H1 (cell line): ENCODE measurements at regions not wholly inside any gene's neighbourhood (a gene's known extent, or its start where the extent isn't known, plus 50 kb on each side); places are given as distances from the start of the nearest gene placed in this dataset.

Source experiments
- CTCF ChIA-PET: fragments of 300-600 bp; sonication (Branson Sonifier 250); formaldehyde crosslinking; loops from one replicate; lab custom pipeline; 2021; ENCODE audit not compliant: partially characterized antibody; lab: Charles Lee
- POLR2A ChIA-PET: fragments of 300-600 bp; sonication (Branson Sonifier 250); formaldehyde crosslinking; loops from one replicate; lab custom pipeline; 2021; ENCODE audit warnings: inconsistent platforms; ENCODE audit not compliant: partially characterized antibody; lab: Charles Lee
- DNase-seq, 2 experiments: peaks; one replicate each; pipeline versions ENCODE4 v3.0.0 to v3.0.0-alpha.2; 2010 to 2022; ENCODE audit warnings: low spot score in 2 of 2, low read depth in 1 of 2, mixed read lengths in 1 of 2
- FAIRE-seq: peaks from 2 replicates; lab custom pipeline; 2011; peaks lifted over from hg19 to GRCh38; lab: Jason Lieb, UNC
- H2AFZ ChIP-seq: 2 replicates; pipeline ENCODE4 v1.8.1; 2012; ENCODE audit warnings: low read length, inconsistent platforms
- H2AK5ac ChIP-seq: 2 replicates; pipeline ENCODE4 v1.6.1; 2013; ENCODE audit warnings: low read depth, low read length
- H2BK120ac ChIP-seq: replicated peaks from 2 replicates; pipeline ENCODE3; 2013; ENCODE audit warnings: low read depth, low read length, inconsistent platforms
- H2BK12ac ChIP-seq: 2 replicates; pipeline ENCODE4 v1.6.1; 2013; ENCODE audit warnings: low read depth, low read length
- H2BK15ac ChIP-seq: 2 replicates; pipeline ENCODE4 v1.6.1; 2013; ENCODE audit warnings: low read length
- H2BK20ac ChIP-seq: 2 replicates; pipeline ENCODE4 v1.6.1; 2013; ENCODE audit warnings: low read length
- H2BK5ac ChIP-seq: 2 replicates; pipeline ENCODE4 v1.6.1; 2013; ENCODE audit warnings: low read depth, low read length
- H3K14ac ChIP-seq: 2 replicates; pipeline ENCODE4 v1.6.1; 2013; ENCODE audit warnings: inconsistent platforms; ENCODE audit not compliant: insufficient read length
- H3K18ac ChIP-seq: 2 replicates; pipeline ENCODE4 v1.6.1; 2013; ENCODE audit warnings: low read length; ENCODE audit errors: extremely low read depth
- H3K23ac ChIP-seq: 2 replicates; pipeline ENCODE4 v1.6.1; 2013; ENCODE audit warnings: inconsistent platforms; ENCODE audit not compliant: insufficient read length
- H3K23me2 ChIP-seq: 2 replicates; pipeline ENCODE4 v1.6.1; 2013; ENCODE audit warnings: low read depth, low read length
- H3K27ac ChIP-seq: 2 replicates; pipeline ENCODE4 v1.6.1; 2011; ENCODE audit warnings: low read depth, low read length, inconsistent platforms
- H3K27me3 ChIP-seq, 4 experiments: replicated peaks in 1 of 4; 1 replicate in 1 of 4; 2 replicates in 3 of 4; pipeline versions ENCODE4 v1.6.1 to v1.8.1; 2011 to 2013; ENCODE audit warnings: low read length in 3 of 4, mild to moderate bottlenecking in 3 of 4, inconsistent platforms in 2 of 4, mixed read lengths in 2 of 4, moderate library complexity in 1 of 4; ENCODE audit not compliant: control insufficient read depth in 3 of 4, insufficient read depth in 3 of 4; ENCODE audit errors: extremely low read depth in 1 of 4
- H3K36me3 ChIP-seq, 4 experiments: 2 replicates each; pipeline versions ENCODE4 v1.6.1 to v1.8.1; 2011 to 2013; ENCODE audit warnings: mild to moderate bottlenecking in 4 of 4, low read length in 3 of 4, moderate library complexity in 2 of 4, control low read depth in 1 of 4, inconsistent platforms in 1 of 4; ENCODE audit not compliant: insufficient read depth in 4 of 4, control insufficient read depth in 2 of 4
- H3K4ac ChIP-seq: replicated peaks from 2 replicates; pipeline ENCODE3; 2013; ENCODE audit warnings: low read length, low read depth, mixed read lengths, inconsistent platforms; ENCODE audit not compliant: insufficient read length
- H3K4me1 ChIP-seq, 4 experiments: replicated peaks in 1 of 4; 1 replicate in 1 of 4; 2 replicates in 3 of 4; pipeline versions ENCODE4 v1.6.1 to v1.8.1; 2011 to 2013; ENCODE audit warnings: low read length in 3 of 4, inconsistent platforms in 2 of 4, mixed read lengths in 1 of 4; ENCODE audit not compliant: insufficient read depth in 4 of 4, control insufficient read depth in 3 of 4
- H3K4me2 ChIP-seq, 2 experiments: 2 replicates each; pipeline versions ENCODE4 v1.6.1 to v1.8.1; 2011 to 2013; ENCODE audit warnings: low read depth in 2 of 2, low read length in 2 of 2, control low read depth in 1 of 2, inconsistent platforms in 1 of 2, mild to moderate bottlenecking in 1 of 2; ENCODE audit not compliant: insufficient read depth in 1 of 2
- H3K4me3 ChIP-seq, 4 experiments: fragments of 200-600, 300-600 bp in 1 of 4; sonication (generic), shearing (Covaris generic), sonication (Bioruptor Twin) in 1 of 4; 2 replicates each; pipeline versions ENCODE4 v1.5.1 to v1.8.1; 2011 to 2016; ENCODE audit warnings: low read length in 4 of 4, low read depth in 3 of 4, control low read depth in 2 of 4, inconsistent platforms in 2 of 4, mild to moderate bottlenecking in 2 of 4, mixed read lengths in 1 of 4, moderate library complexity in 1 of 4; ENCODE audit not compliant: insufficient read depth in 2 of 4; ENCODE audit errors: extremely low read depth in 1 of 4
- H3K56ac ChIP-seq: replicated peaks from 2 replicates; pipeline ENCODE3; 2013; ENCODE audit warnings: low read depth, mild to moderate bottlenecking, mixed read lengths, low read length, inconsistent platforms; ENCODE audit not compliant: insufficient read length
- H3K79me1 ChIP-seq: 2 replicates; pipeline ENCODE4 v1.6.1; 2013; ENCODE audit warnings: low read depth, low read length, control low read depth
- H3K79me2 ChIP-seq, 2 experiments: 2 replicates each; pipeline versions ENCODE4 v1.6.1 to v1.8.1; 2012 to 2013; ENCODE audit warnings: low read length in 2 of 2, mild to moderate bottlenecking in 2 of 2, inconsistent platforms in 1 of 2; ENCODE audit not compliant: insufficient read depth in 2 of 2, control insufficient read depth in 1 of 2
- H3K9ac ChIP-seq, 4 experiments: replicated peaks in 1 of 4; 1 replicate in 1 of 4; 2 replicates in 3 of 4; pipeline versions ENCODE4 v1.6.1 to v1.8.1; 2011 to 2013; ENCODE audit warnings: low read depth in 3 of 4, low read length in 3 of 4, control low read depth in 2 of 4, mild to moderate bottlenecking in 2 of 4, moderate library complexity in 2 of 4, inconsistent platforms in 1 of 4; ENCODE audit errors: extremely low read depth in 1 of 4
- H3K9me3 ChIP-seq, 2 experiments: 2 replicates each; pipeline versions ENCODE4 v1.6.1 to v1.8.1; 2012 to 2013; ENCODE audit warnings: mild to moderate bottlenecking in 2 of 2, moderate library complexity in 2 of 2, control low read depth in 1 of 2, inconsistent platforms in 1 of 2, low read depth in 1 of 2, low read length in 1 of 2, mixed read lengths in 1 of 2; ENCODE audit not compliant: insufficient read depth in 2 of 2
- H4K20me1 ChIP-seq, 2 experiments: replicated peaks in 1 of 2; 2 replicates each; pipeline versions ENCODE3 to v1.8.1; 2011 to 2013; ENCODE audit warnings: inconsistent platforms in 2 of 2, low read length in 2 of 2, mild to moderate bottlenecking in 1 of 2; ENCODE audit not compliant: insufficient read depth in 2 of 2, control insufficient read depth in 1 of 2
- H4K5ac ChIP-seq: 2 replicates; pipeline ENCODE4 v1.6.1; 2013; ENCODE audit warnings: low read length, low read depth, mixed read lengths, inconsistent platforms; ENCODE audit not compliant: insufficient read length
- H4K8ac ChIP-seq: 2 replicates; pipeline ENCODE4 v1.8.0; 2013; ENCODE audit warnings: mild to moderate bottlenecking, moderate library complexity, low read length, inconsistent platforms; ENCODE audit not compliant: insufficient read depth; ENCODE audit errors: extremely low read depth
- H4K91ac ChIP-seq: replicated peaks from 2 replicates; pipeline ENCODE3; 2013; ENCODE audit warnings: low read length, mixed read lengths, inconsistent platforms; ENCODE audit not compliant: insufficient read length
- BCL11A ChIP-seq, 2 experiments: IDR thresholded peaks; one replicate each; pipeline ENCODE4 v1.6.1; 2011; ENCODE audit warnings: low read depth in 2 of 2, low read length in 2 of 2, mild to moderate bottlenecking in 2 of 2
- CBX8 ChIP-seq: fragments of 300-800, 300-1000 bp; sonication (generic); IDR thresholded peaks from 2 replicates; pipeline ENCODE4 v1.7.1; 2016; ENCODE audit warnings: low read depth, low read length, borderline replicate concordance
- E2F6 ChIP-seq: IDR thresholded peaks from 2 replicates; pipeline ENCODE4 v1.6.1; 2012; ENCODE audit warnings: inconsistent platforms
- GABPA ChIP-seq: IDR thresholded peaks from 2 replicates; pipeline ENCODE4 v1.6.1; 2011; ENCODE audit warnings: mild to moderate bottlenecking, low read length, moderate library complexity, borderline replicate concordance; ENCODE audit not compliant: insufficient read depth
- PHF8 ChIP-seq: fragments of 200-600 bp; sonication (generic); conservative IDR thresholded peaks from 2 replicates; pipeline ENCODE4 v1.7.1; 2012; ENCODE audit warnings: low read depth, mild to moderate bottlenecking, inconsistent platforms, low read length, moderate library complexity
- RBBP5 ChIP-seq: IDR thresholded peaks from 2 replicates; pipeline ENCODE4 v1.7.1; 2012; ENCODE audit warnings: low read depth, mild to moderate bottlenecking, inconsistent platforms, low read length, moderate library complexity, borderline replicate concordance
- SIRT6 ChIP-seq: IDR thresholded peaks from one replicate; pipeline ENCODE4 v1.7.1; 2012; ENCODE audit warnings: low read length, inconsistent platforms
- SP2 ChIP-seq: IDR thresholded peaks from 2 replicates; pipeline ENCODE4 v1.6.1; 2012; ENCODE audit warnings: mild to moderate bottlenecking, low read length, inconsistent platforms
- TAF1 ChIP-seq: IDR thresholded peaks from 2 replicates; pipeline ENCODE4 v1.6.1; 2011; ENCODE audit warnings: mild to moderate bottlenecking, low read depth, low read length
- WGBS, 2 experiments: shearing (Covaris generic) in 1 of 2; methylation state at CpG; one replicate each; pipeline versions ENCODE4 v1.1.6 to v1.1.7; 2013 to 2015; ENCODE audit warnings: low lambda C conversion rate in 2 of 2, mixed read lengths in 2 of 2, inconsistent platforms in 1 of 2, low coverage in 1 of 2, missing lambda C conversion rate in 1 of 2; ENCODE audit not compliant: insufficient replicate concordance in 2 of 2, insufficient coverage in 1 of 2, insufficient read length in 1 of 2; ENCODE audit errors: extremely low coverage in 1 of 2, missing lambda C conversion rate in 1 of 2; 5-methylcytosine and 5-hydroxymethylcytosine counted together

- no peak for DNase-seq
- Histone ChIP-seq H2AFZ (no peak overlapping the region), H2BK120ac (no peak overlapping the region), H4K91ac (no peak overlapping the region), H3K9me3 (no peaks in the 10 kb centered on the region), H3K23ac (no peak overlapping the region), H3K56ac (no peak overlapping the region), H3K4me2 (no peak overlapping the region), H3K4me1 (no peaks in the 10 kb centered on the region), H2BK12ac (no peak overlapping the region), H4K20me1 (no peaks in the 10 kb centered on the region), H2BK20ac (no peak overlapping the region), H3K18ac (no peak overlapping the region), H3K9ac (no peak overlapping the region), H3K4me3 (no peak overlapping the region), H3K79me2 (no peaks in the 10 kb centered on the region), H3K36me3 (no peaks in the 10 kb centered on the region), H3K27ac (no peak overlapping the region), H3K27me3 (no peaks in the 10 kb centered on the region), H3K4ac (no peak overlapping the region), H3K79me1 (no peaks in the 10 kb centered on the region), H4K8ac (no peak overlapping the region), H3K23me2 (no peaks in the 10 kb centered on the region), H3K14ac (no peak overlapping the region), H4K5ac (no peak overlapping the region), H2BK5ac (no peak overlapping the region), H2BK15ac (no peak overlapping the region), H2AK5ac (no peak overlapping the region)
- ChIA-PET CTCF (no interaction called here), POLR2A (no interaction called here)
- WGBS, 2 experiments = 100% methylated on average over 4 of the region's 4 CpGs; no CpG with 5 or more reads in 1 of the 2 experiments
- no peak for FAIRE-seq
- TF ChIP-seq GABPA = no peak
- no peak for TF ChIP-seq SP2
- TF ChIP-seq E2F6 = no peak
- TF ChIP-seq CBX8 = no peak
- TF ChIP-seq BCL11A (IDR thresholded peaks at IDR 0.05; ENCODE audit: low read depth in 2 of 2, low read length in 2 of 2) = no peak
- TF ChIP-seq SIRT6 = no peak
- no peak for TF ChIP-seq RBBP5
- no peak for TF ChIP-seq PHF8
- TF ChIP-seq TAF1 = no peak
These were observed 763.4 kb upstream of the EPHA5 start for GRCh38 chr4:66433706-66434105.
